HEK293T (cell line): ENCODE measurements at regions not wholly inside any gene's neighbourhood (a gene's known extent, or its start where the extent isn't known, plus 50 kb on each side); places are given as distances from the start of the nearest gene placed in this dataset.

ENCODE experiments used
- ARNT ChIP-seq: fragments of 450-650 bp; IDR thresholded peaks from 2 replicates; pipeline ENCODE4 v1.6.1; 2017; ENCODE audit warnings: mild to moderate bottlenecking
- CTBP1 ChIP-seq: fragments of 450-650 bp; IDR thresholded peaks from 2 replicates; pipeline ENCODE4 v1.6.1; 2016; ENCODE audit warnings: borderline replicate concordance
- FOXK2 ChIP-seq: fragments of 450-650 bp; IDR thresholded peaks from 2 replicates; pipeline ENCODE4 v1.6.1; 2016; ENCODE audit warnings: mild to moderate bottlenecking
- FOXM1 ChIP-seq: fragments of 450-650 bp; IDR thresholded peaks from 2 replicates; pipeline ENCODE4 v1.6.1; 2017; ENCODE audit warnings: mild to moderate bottlenecking, borderline replicate concordance
- PKNOX1 ChIP-seq: fragments of 450-650 bp; IDR thresholded peaks from 2 replicates; pipeline ENCODE4 v1.6.1; 2016
- SP1 ChIP-seq: fragments of 450-650 bp; IDR thresholded peaks from 2 replicates; pipeline ENCODE4 v1.6.1; 2017
- SUZ12 ChIP-seq: fragments of 450-650 bp; IDR thresholded peaks from 2 replicates; pipeline ENCODE4 v1.6.1; 2016; ENCODE audit warnings: mild to moderate bottlenecking
- TARDBP ChIP-seq: fragments of 450-650 bp; IDR thresholded peaks from 2 replicates; pipeline ENCODE4 v1.6.1; 2016
- ZNF384 ChIP-seq: fragments of 450-650 bp; IDR thresholded peaks from 2 replicates; pipeline ENCODE4 v1.6.1; 2016

DNA sequence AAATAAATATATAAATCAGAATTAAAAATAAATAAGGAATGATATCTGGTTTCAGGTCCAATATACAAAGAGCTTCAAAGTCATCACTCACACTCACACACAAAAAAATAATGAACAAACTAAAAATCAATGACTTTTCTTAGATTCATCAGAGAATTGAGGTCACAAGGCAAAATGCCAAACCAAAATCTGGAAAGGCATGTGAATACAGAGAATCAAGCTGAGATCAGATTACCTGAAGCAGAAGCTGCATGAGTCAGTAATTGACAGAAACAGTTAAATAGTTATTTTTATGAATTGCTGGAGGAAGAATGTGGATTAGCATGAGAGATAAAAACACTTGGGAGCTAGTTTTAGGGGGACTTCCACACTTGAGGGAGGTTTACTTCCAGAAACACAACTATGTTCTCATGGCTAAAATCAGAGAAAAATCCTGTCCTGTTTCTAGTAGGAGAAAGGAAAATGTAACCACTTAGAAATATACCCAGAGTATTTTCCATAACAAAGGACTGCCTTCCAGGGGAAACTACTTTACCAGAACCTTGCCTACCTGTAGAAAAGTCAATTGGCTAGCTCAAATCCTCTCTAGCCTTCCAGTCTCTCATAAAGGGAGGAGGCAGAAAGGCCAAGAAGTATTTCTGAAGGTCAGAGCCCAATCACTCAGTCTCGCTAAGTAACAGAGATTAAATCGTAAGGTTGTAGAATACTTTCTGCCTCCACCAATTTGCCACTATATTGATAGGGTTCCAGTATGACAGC lies 536.6 kb upstream of the NR5A2 start:
- TF ChIP-seq PKNOX1 (no peak), FOXM1 (no peak), SP1 (no peak), SUZ12 (no peak), ARNT (no peak), CTBP1 (no peak), ZNF384 (no peak), FOXK2 (no peak), TARDBP (no peak)
